HAP-1 (cell line): ENCODE measurements at regions not wholly inside any gene's neighbourhood (a gene's known extent, or its start where the extent isn't known, plus 50 kb on each side); places are given as distances from the start of the nearest gene placed in this dataset.

Source experiments
- DNase-seq, 2 experiments: peaks; one replicate each; pipeline ENCODE4 v3.0.0-alpha.2; 2016 to 2020; ENCODE audit warnings: low spot score in 2 of 2
- H3K27me3 ChIP-seq: fragments of 250-450 bp; sonication (Bioruptor Pico); 2 replicates; pipeline ENCODE4 v1.5.1; 2020; ENCODE audit warnings: low read depth, mild to moderate bottlenecking, moderate library complexity
- H3K36me3 ChIP-seq: fragments of 250-450 bp; sonication (Bioruptor Pico); replicated peaks from 2 replicates; pipeline ENCODE4 v1.5.1; 2020; ENCODE audit warnings: mild to moderate bottlenecking
- H3K4me1 ChIP-seq: fragments of 250-450 bp; sonication (Bioruptor Pico); 2 replicates; pipeline ENCODE4 v1.5.1; 2020; ENCODE audit warnings: mild to moderate bottlenecking
- H3K4me3 ChIP-seq: fragments of 250-450 bp; sonication (Bioruptor Pico); 2 replicates; pipeline ENCODE4 v1.5.1; 2020; ENCODE audit warnings: mild to moderate bottlenecking, moderate library complexity
- H3K9me3 ChIP-seq: fragments of 250-450 bp; sonication (Bioruptor Pico); 2 replicates; pipeline ENCODE4 v1.5.1; 2020; ENCODE audit warnings: mild to moderate bottlenecking, moderate library complexity
- in situ Hi-C: fragments of 300-500 bp; cut with MboI; formaldehyde crosslinking; loops from 3 replicates; pipeline ENCODE4 v1.14.3; 2020; ENCODE audit warnings: low sequenced_read_pairs, inconsistent platforms, mixed read lengths

GRCh38 chr4:54547299-54548097 lies 110.3 kb upstream of the KIT start:
- in situ Hi-C loops = no loop called here
- Histone ChIP-seq H3K4me1 (no peaks in the 10 kb centered on the region), H3K9me3 (no peaks in the 10 kb centered on the region), H3K36me3 (no peaks in the 10 kb centered on the region), H3K27me3 (peaks cover 4% of the 10 kb centered on the region; the same call in 1 of the 2 replicates), H3K4me3 (no peak overlapping the region)
- no peak for DNase-seq

GRCh38 chr4:54548098-54548620 lies 109.6 kb upstream of the KIT start:
- Histone ChIP-seq H3K4me1 (no peaks in the 10 kb centered on the region), H3K9me3 (no peaks in the 10 kb centered on the region), H3K36me3 (no peaks in the 10 kb centered on the region), H3K4me3 (no peak overlapping the region), H3K27me3 (peaks cover 3% of the 10 kb centered on the region; the same call in 1 of the 2 replicates)
- in situ Hi-C loops = no loop called here
- no peak for DNase-seq

GRCh38 chr4:54548831-54549460 lies 108.8 kb upstream of the KIT start:
- H3K36me3 ChIP-seq = no peaks in the 10 kb centered on the region
- no peaks in the 10 kb centered on the region for H3K9me3 ChIP-seq
- H3K4me1 ChIP-seq = no peaks in the 10 kb centered on the region
- no peak overlapping the region for H3K4me3 ChIP-seq
- no peak for DNase-seq
- H3K27me3 ChIP-seq = no peaks in the 10 kb centered on the region
- in situ Hi-C loops = no loop called here

GRCh38 chr4:54550395-54551171 lies 107.2 kb upstream of the KIT start:
- H3K9me3 ChIP-seq = no peaks in the 10 kb centered on the region
- no peak overlapping the region for H3K4me3 ChIP-seq
- in situ Hi-C loops = no loop called here
- H3K4me1 ChIP-seq = no peaks in the 10 kb centered on the region
- H3K27me3 ChIP-seq = no peaks in the 10 kb centered on the region
- no peaks in the 10 kb centered on the region for H3K36me3 ChIP-seq
- DNase-seq = no peak

- no peaks in the 10 kb centered on the region for H3K36me3 ChIP-seq
- in situ Hi-C loops = no loop called here
- no peak overlapping the region for H3K4me3 ChIP-seq
- H3K9me3 ChIP-seq = no peaks in the 10 kb centered on the region
- H3K27me3 ChIP-seq = no peaks in the 10 kb centered on the region
- no peaks in the 10 kb centered on the region for H3K4me1 ChIP-seq
- no peak for DNase-seq
These were observed 104.8 kb upstream of the KIT start for GRCh38 chr4:54553001-54553400.

- in situ Hi-C loops = no loop called here
- H3K9me3 ChIP-seq = no peaks in the 10 kb centered on the region
These were observed 103.3 kb upstream of the KIT start for GRCh38 chr4:54554339-54554990.

GRCh38 chr4:54556051-54556450 lies 101.7 kb upstream of the KIT start:
- H3K27me3 ChIP-seq = no peaks in the 10 kb centered on the region
- DNase-seq = no peak
- in situ Hi-C loops = no loop called here
- H3K9me3 ChIP-seq = no peaks in the 10 kb centered on the region
- H3K36me3 ChIP-seq = no peaks in the 10 kb centered on the region
- no peaks in the 10 kb centered on the region for H3K4me1 ChIP-seq
- no peak overlapping the region for H3K4me3 ChIP-seq

More at GRCh38 chr4:54554339-54554990, 103.3 kb upstream of the KIT start:
- Histone ChIP-seq H3K36me3 (no peaks in the 10 kb centered on the region), H3K27me3 (no peaks in the 10 kb centered on the region), H3K4me3 (no peak overlapping the region), H3K4me1 (no peaks in the 10 kb centered on the region)
- DNase-seq = no peak

GRCh38 chr4:54556587-54556986 lies 101.2 kb upstream of the KIT start:
- in situ Hi-C loops = no loop called here
- no peak for DNase-seq

GRCh38 chr4:54558889-54559677 lies 98.7 kb upstream of the KIT start:
- Histone ChIP-seq H3K27me3 (no peaks in the 10 kb centered on the region), H3K9me3 (no peaks in the 10 kb centered on the region), H3K36me3 (no peaks in the 10 kb centered on the region), H3K4me3 (no peak overlapping the region), H3K4me1 (no peaks in the 10 kb centered on the region)
- in situ Hi-C loops = no loop called here
- no peak for DNase-seq

More at GRCh38 chr4:54556587-54556986, 101.2 kb upstream of the KIT start:
- Histone ChIP-seq H3K36me3 (no peaks in the 10 kb centered on the region), H3K27me3 (no peaks in the 10 kb centered on the region), H3K9me3 (no peaks in the 10 kb centered on the region), H3K4me1 (no peaks in the 10 kb centered on the region), H3K4me3 (no peak overlapping the region)

- H3K4me3 ChIP-seq = no peak overlapping the region
- in situ Hi-C loops = no loop called here
- H3K4me1 ChIP-seq = no peaks in the 10 kb centered on the region
- no peak for DNase-seq
- H3K27me3 ChIP-seq = no peaks in the 10 kb centered on the region
- no peaks in the 10 kb centered on the region for H3K36me3 ChIP-seq
- no peaks in the 10 kb centered on the region for H3K9me3 ChIP-seq
These were observed 97.2 kb upstream of the KIT start for GRCh38 chr4:54560513-54560912.

- Histone ChIP-seq H3K9me3 (no peaks in the 10 kb centered on the region), H3K4me1 (no peaks in the 10 kb centered on the region), H3K27me3 (no peaks in the 10 kb centered on the region), H3K36me3 (no peaks in the 10 kb centered on the region), H3K4me3 (no peak overlapping the region)
- in situ Hi-C loops = no loop called here
- DNase-seq = no peak
These were observed 95.8 kb upstream of the KIT start for GRCh38 chr4:54561940-54562339.

- in situ Hi-C loops = no loop called here
These were observed 91.1 kb upstream of the KIT start for GRCh38 chr4:54566608-54567007.

GRCh38 chr4:54567327-54567726 lies 90.4 kb upstream of the KIT start:
- Histone ChIP-seq H3K4me3 (no peak overlapping the region), H3K9me3 (no peaks in the 10 kb centered on the region), H3K36me3 (no peaks in the 10 kb centered on the region), H3K27me3 (no peaks in the 10 kb centered on the region), H3K4me1 (peaks cover 16% of the 10 kb centered on the region)
- DNase-seq = no peak
- in situ Hi-C loops = no loop called here

More at GRCh38 chr4:54566608-54567007, 91.1 kb upstream of the KIT start:
- Histone ChIP-seq H3K4me1 (peaks cover 9% of the 10 kb centered on the region), H3K4me3 (no peak overlapping the region), H3K27me3 (no peaks in the 10 kb centered on the region), H3K36me3 (no peaks in the 10 kb centered on the region), H3K9me3 (no peaks in the 10 kb centered on the region)
- no peak for DNase-seq
